Gastrocnemius medialis (tissue), 4 donors: ENCODE measurements at regions not wholly inside any gene's neighbourhood (a gene's known extent, or its start where the extent isn't known, plus 50 kb on each side); places are given as distances from the start of the nearest gene placed in this dataset.

ENCODE experiments used
- ATAC-seq, 2 donors: fragments of 150-250 bp; one replicate each; pipeline ENCODE4 v1.9.1; 2016
- DNase-seq, 2 donors: peaks; one replicate each; pipeline ENCODE4 v3.0.0-alpha.2; 2019
- H3K27ac ChIP-seq, 4 donors: fragments of 200-600 bp; sonication (generic); 1 replicate in 1 of 4; 2 replicates in 3 of 4; pipeline ENCODE4 v1.5.1; 2016 to 2018; ENCODE audit warnings: mild to moderate bottlenecking in 2 of 4, moderate library complexity in 1 of 4
- H3K27me3 ChIP-seq, 3 donors: fragments of 200-600 bp; sonication (generic) in 2 of 3; 1 replicate in 1 of 3; 2 replicates in 2 of 3; pipeline versions ENCODE4 v1.5.1 to v1.6.0; 2016 to 2019; ENCODE audit warnings: mild to moderate bottlenecking in 1 of 3, moderate library complexity in 1 of 3
- H3K36me3 ChIP-seq, 2 donors: fragments of 200-600 bp; sonication (generic) in 1 of 2; one replicate each; pipeline ENCODE4 v1.5.1; 2017 to 2018
- H3K4me1 ChIP-seq, 2 donors: fragments of 200-600 bp; sonication (generic) in 1 of 2; one replicate each; pipeline ENCODE4 v1.5.1; 2016 to 2017; ENCODE audit warnings: mild to moderate bottlenecking in 2 of 2
- H3K4me3 ChIP-seq, 4 donors: fragments of 200-600 bp; sonication (generic) in 3 of 4; 1 replicate in 1 of 4; 2 replicates in 3 of 4; pipeline ENCODE4 v1.5.1; 2016 to 2019; ENCODE audit warnings: mild to moderate bottlenecking in 2 of 4
- H3K9me3 ChIP-seq, 3 donors: fragments of 200-600 bp; sonication (generic) in 2 of 3; 1 replicate in 1 of 3; 2 replicates in 2 of 3; pipeline ENCODE4 v1.5.1; 2016 to 2019
- POLR2A ChIP-seq, 2 donors: fragments of 450-650 bp; IDR thresholded peaks; one replicate each; pipeline ENCODE4 v1.6.1; 2017; ENCODE audit warnings: antibody characterized with exemption in 2 of 2, mild to moderate bottlenecking in 2 of 2, moderate library complexity in 2 of 2
- in situ Hi-C, 4 donors: fragments of 200-750 bp; cut with MboI; loops; one replicate each; pipeline versions ENCODE4 v1.15.0 to v1.8.0; 2017; ENCODE audit warnings: low sequenced_read_pairs in 4 of 4
- intact Hi-C: fragments of 100-400 bp; cut with DNase I; formaldehyde crosslinking; loops from one replicate; pipeline ENCODE4 v1.15.1; 2023; ENCODE audit warnings: low total_unique reads
- TF ChIP-seq, protein P1 (sequence below), 5 experiments: fragments of 450-650 bp in 3 of 5; fragments of 200-600 bp in 2 of 5; sonication (generic) in 2 of 5; IDR thresholded peaks in 4 of 5; conservative IDR thresholded peaks in 1 of 5; 1 replicate in 4 of 5; 2 replicates in 1 of 5; pipeline ENCODE4 v1.5.1; 2016 to 2019; ENCODE audit warnings: antibody characterized with exemption in 5 of 5, mild to moderate bottlenecking in 3 of 5, moderate library complexity in 3 of 5

DNA sequence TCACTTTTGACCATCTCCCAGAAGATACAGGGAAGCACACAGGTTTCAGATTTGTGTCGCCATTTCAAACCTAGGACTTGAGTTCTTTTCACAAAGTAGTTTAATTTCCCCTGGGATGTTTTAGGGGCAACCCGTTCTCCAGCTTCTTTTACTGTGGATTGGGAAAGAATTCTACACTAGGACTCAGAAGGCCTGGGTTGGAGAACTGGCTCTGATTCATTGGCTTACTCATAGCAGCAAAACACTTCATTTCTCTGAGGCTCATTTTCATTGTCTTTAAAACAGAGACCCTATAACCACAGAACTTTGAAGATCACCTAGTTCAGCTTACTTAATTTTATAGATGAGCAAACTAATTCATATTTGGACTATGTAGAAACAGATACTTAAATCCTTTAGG is 175.9 kb upstream of the SALL1 start:
- DNase-seq (no peak), ATAC-seq (peak in 1 of 2 donors; percentile 42)
- intact Hi-C loops (no loop called here), in situ Hi-C loops (no loop called here)
- Histone ChIP-seq H3K4me1 (no peaks in the 10 kb centered on the region), H3K9me3 (no peaks in the 10 kb centered on the region), H3K4me3 (no peak overlapping the region), H3K36me3 (no peaks in the 10 kb centered on the region), H3K27ac (no peak overlapping the region), H3K27me3 (no peaks in the 10 kb centered on the region)
- TF ChIP-seq, protein P1, sequence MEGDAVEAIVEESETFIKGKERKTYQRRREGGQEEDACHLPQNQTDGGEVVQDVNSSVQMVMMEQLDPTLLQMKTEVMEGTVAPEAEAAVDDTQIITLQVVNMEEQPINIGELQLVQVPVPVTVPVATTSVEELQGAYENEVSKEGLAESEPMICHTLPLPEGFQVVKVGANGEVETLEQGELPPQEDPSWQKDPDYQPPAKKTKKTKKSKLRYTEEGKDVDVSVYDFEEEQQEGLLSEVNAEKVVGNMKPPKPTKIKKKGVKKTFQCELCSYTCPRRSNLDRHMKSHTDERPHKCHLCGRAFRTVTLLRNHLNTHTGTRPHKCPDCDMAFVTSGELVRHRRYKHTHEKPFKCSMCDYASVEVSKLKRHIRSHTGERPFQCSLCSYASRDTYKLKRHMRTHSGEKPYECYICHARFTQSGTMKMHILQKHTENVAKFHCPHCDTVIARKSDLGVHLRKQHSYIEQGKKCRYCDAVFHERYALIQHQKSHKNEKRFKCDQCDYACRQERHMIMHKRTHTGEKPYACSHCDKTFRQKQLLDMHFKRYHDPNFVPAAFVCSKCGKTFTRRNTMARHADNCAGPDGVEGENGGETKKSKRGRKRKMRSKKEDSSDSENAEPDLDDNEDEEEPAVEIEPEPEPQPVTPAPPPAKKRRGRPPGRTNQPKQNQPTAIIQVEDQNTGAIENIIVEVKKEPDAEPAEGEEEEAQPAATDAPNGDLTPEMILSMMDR (IDR thresholded peaks at IDR 0.05 in 4 of 5, conservative IDR thresholded peaks at IDR 0.05 in 1 of 5), result no peak
- no peak for TF ChIP-seq POLR2A (IDR thresholded peaks at IDR 0.05)

DNA sequence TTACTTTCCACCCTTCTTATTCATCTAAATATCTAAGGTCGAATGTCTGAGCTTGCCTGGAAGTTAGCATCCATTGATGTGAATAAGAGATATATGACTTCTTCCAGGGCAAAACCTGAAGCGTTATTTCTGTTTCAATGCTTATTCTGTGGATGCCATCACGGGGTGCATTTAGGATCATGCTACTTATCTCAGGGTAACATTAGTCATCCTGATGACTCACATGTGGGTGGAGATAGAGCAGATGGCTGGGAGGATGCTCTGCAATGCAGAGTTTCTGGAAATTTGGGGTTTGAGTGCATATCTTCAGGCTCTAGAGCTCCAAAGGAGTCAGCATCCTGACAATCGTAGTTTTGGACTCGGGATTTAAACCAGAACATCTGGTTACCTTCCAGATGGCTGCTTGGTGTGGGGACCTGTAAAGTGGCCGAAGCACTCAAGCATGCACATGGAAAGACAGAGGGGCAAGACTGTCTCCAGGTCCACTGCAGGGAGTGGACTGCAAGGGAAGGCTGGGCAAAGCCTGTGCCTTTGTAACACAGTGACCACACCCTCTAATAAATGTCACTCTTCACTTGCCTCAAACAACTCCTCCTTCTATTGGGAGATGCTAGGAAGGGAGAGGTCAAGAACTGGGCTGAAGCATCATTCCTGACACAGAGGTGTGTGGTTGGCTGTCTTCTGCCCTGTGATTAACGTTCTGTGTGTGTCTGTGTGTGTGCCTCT is 175.2 kb upstream of the SALL1 start:
- H3K27ac ChIP-seq, result no peak overlapping the region
- ATAC-seq (no peak), DNase-seq (no peak)
- TF ChIP-seq, protein P1 (IDR thresholded peaks at IDR 0.05 in 4 of 5, conservative IDR thresholded peaks at IDR 0.05 in 1 of 5), result no peak
- TF ChIP-seq POLR2A (IDR thresholded peaks at IDR 0.05), result no peak
- H3K4me1 ChIP-seq, result no peaks in the 10 kb centered on the region
- in situ Hi-C loops, result no loop called here
- intact Hi-C loops, result no loop called here
- H3K27me3 ChIP-seq, result no peaks in the 10 kb centered on the region
- H3K9me3 ChIP-seq, result no peaks in the 10 kb centered on the region
- H3K4me3 ChIP-seq, result no peak overlapping the region
- H3K36me3 ChIP-seq, result no peaks in the 10 kb centered on the region

DNA sequence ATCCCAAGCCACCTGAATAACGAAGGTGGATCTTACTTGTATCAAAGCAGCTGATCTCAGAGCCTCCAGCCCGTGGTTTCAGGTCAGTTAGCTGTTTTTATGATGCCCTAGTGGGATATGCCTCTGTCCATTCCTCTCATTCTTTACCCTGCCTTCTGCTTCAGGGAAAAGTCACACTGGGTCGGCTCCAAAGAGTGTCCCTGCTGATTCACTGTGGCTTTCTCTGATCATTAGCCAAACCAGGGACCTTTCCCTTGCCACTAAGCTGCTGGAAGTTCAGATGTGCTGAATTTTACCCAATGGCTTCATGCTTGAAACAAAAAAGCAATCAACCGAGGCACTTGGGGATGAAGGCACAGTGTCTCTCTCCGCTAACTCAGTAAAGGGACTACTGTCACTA is 170.2 kb upstream of the SALL1 start:
- H3K4me3 ChIP-seq, result no peak overlapping the region
- DNase-seq (no peak), ATAC-seq (no peak)
- H3K36me3 ChIP-seq, result no peaks in the 10 kb centered on the region
- no peaks in the 10 kb centered on the region for H3K27me3 ChIP-seq
- H3K4me1 ChIP-seq, result no peaks in the 10 kb centered on the region
- H3K9me3 ChIP-seq, result no peaks in the 10 kb centered on the region
- H3K27ac ChIP-seq, result no peak overlapping the region
- intact Hi-C loops, result no loop called here
- no peak for TF ChIP-seq POLR2A (IDR thresholded peaks at IDR 0.05)
- TF ChIP-seq, protein P1 (IDR thresholded peaks at IDR 0.05 in 4 of 5, conservative IDR thresholded peaks at IDR 0.05 in 1 of 5), result no peak
- in situ Hi-C loops, result no loop called here

DNA sequence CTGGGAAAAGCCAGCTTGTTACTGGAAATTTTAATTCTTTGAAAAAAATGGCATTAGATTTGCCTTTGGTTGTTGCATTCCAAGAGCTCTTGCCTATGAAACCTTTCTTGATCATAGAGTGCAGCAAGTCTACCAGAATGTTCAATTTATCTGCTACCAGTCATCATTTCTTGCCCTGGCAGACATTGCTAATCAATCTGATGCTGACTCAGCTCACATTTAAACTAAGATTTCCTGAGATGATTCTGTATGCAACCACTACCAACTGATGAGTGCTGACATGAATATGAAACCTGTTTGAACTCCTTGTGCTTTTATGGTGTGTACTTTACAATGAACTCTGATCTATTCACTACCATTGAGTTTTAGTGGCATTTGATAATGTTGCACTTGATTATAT is 166.5 kb upstream of the SALL1 start:
- no peaks in the 10 kb centered on the region for H3K9me3 ChIP-seq
- no peak for ATAC-seq
- in situ Hi-C loops, result no loop called here

More for the DNA sequence above, 166.5 kb upstream of the SALL1 start:
- no peak for DNase-seq
- Histone ChIP-seq H3K4me3 (no peak overlapping the region), H3K27me3 (no peaks in the 10 kb centered on the region), H3K36me3 (no peaks in the 10 kb centered on the region), H3K27ac (no peak overlapping the region), H3K4me1 (no peaks in the 10 kb centered on the region)
- TF ChIP-seq, protein P1 (IDR thresholded peaks at IDR 0.05 in 4 of 5, conservative IDR thresholded peaks at IDR 0.05 in 1 of 5), result no peak
- no peak for TF ChIP-seq POLR2A (IDR thresholded peaks at IDR 0.05)
- intact Hi-C loops, result no loop called here
